ENCODE measurements at regions not wholly inside any gene's neighbourhood (a gene's known extent, or its start where the extent isn't known, plus 50 kb on each side); places are given as distances from the start of the nearest gene placed in this dataset.

DNA sequence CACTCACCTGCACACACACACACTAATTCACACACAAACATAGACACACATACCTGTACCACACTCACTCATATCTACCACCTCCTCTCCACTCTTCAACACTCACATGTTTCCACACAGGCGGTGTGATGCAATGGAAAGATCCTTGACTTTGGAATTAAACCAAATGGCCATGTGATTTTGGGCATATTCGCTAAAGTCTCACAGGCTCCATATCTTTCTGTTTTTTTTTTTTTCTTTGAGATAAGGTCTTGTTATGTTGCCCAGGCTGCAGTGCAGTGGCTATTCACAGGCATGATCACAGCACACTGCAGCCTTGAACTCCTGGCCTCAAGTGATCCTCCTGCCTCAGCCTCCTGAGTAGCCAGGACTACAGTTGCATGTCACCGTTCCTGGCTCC is 91.1 kb upstream of the MEX3C start:
- no peak for TF ChIP-seq POLR2A (IDR thresholded peaks at IDR 0.05)
- TF ChIP-seq CTCF (IDR thresholded peaks at IDR 0.05): no peak
